SK-N-SH treated with all-trans-retinoic acid at 6 μM for 48 hours (cell line): ENCODE measurements at regions not wholly inside any gene's neighbourhood (a gene's known extent, or its start where the extent isn't known, plus 50 kb on each side); places are given as distances from the start of the nearest gene placed in this dataset.

Experiments
- TOX ChIP-seq: fragments of 250-450 bp; sonication (Bioruptor Pico); IDR thresholded peaks from 2 replicates; pipeline ENCODE4 v1.8.0; 2021; ENCODE audit warnings: mild to moderate bottlenecking, moderate library complexity, borderline replicate concordance
- ZFP3 ChIP-seq: fragments of 250-450 bp; sonication (Bioruptor Pico); IDR thresholded peaks from 2 replicates; pipeline ENCODE4 v1.5.0; 2020; ENCODE audit warnings: mild to moderate bottlenecking, moderate library complexity
- TF ChIP-seq, protein P1 (sequence below): fragments of 250-450 bp; sonication (Bioruptor Pico); IDR thresholded peaks from 2 replicates; pipeline ENCODE4 v1.5.1; 2020; ENCODE audit warnings: low read depth, mild to moderate bottlenecking, moderate library complexity

DNA sequence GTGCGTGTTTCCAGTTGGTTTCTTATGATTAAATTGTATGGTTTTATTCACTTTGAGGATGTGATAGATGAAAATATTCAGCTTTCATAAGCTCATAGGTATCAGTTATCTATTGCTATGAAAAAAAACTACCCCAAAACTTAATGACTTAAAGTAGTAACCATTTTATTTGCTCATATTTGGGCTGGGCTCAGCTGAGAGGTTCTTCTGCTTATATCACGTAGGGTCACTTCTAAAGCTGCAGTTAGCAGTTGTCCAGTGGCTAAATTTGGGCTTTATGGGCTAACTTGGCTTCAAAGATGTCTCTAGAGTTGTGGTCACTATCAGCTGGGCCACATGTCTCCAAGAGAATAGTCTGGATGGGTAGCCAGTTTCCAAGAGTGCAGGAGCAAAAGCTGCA lies 206.4 kb upstream of the LYPLAL1 start:
- TF ChIP-seq TOX (CRISPR knock-in tag) (no peak), ZFP3 (CRISPR knock-in tag) (no peak)
- TF ChIP-seq, protein P1, sequence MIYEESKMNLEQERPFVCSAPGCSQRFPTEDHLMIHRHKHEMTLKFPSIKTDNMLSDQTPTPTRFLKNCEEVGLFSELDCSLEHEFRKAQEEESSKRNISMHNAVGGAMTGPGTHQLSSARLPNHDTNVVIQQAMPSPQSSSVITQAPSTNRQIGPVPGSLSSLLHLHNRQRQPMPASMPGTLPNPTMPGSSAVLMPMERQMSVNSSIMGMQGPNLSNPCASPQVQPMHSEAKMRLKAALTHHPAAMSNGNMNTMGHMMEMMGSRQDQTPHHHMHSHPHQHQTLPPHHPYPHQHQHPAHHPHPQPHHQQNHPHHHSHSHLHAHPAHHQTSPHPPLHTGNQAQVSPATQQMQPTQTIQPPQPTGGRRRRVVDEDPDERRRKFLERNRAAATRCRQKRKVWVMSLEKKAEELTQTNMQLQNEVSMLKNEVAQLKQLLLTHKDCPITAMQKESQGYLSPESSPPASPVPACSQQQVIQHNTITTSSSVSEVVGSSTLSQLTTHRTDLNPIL: no peak
